GM12878 (cell line): ENCODE measurements at regions not wholly inside any gene's neighbourhood (a gene's known extent, or its start where the extent isn't known, plus 50 kb on each side); places are given as distances from the start of the nearest gene placed in this dataset.

Source experiments
- ATAC-seq: fragments of 200-7000 bp; cut with Tn5 transposase; 3 replicates; pipeline ENCODE4 v1.9.1; 2020; ENCODE audit warnings: mild to moderate bottlenecking, moderate library complexity
- BruUV-seq: library from RNA; stranded (reverse); fragments of 400-500 nt; replicated peaks from 2 replicates; lab custom pipeline; 2021; lab: Mats Ljungman, UMichigan
- CTCF ChIA-PET: fragments of 300-600 bp; sonication (Branson Sonifier 250); formaldehyde crosslinking; extraction: SDS; loops from one replicate; lab custom pipeline; 2021; ENCODE audit warnings: inconsistent platforms; lab: Yijun Ruan, JAX
- POLR2A ChIA-PET: fragments of 350-600 bp; formaldehyde crosslinking; extraction: SDS; loops from one replicate; lab custom pipeline; 2021; ENCODE audit warnings: inconsistent platforms; lab: Charles Lee
- RAD21 ChIA-PET: fragments of 300-600 bp; sonication (Branson Sonifier 250); formaldehyde crosslinking; loops from one replicate; lab custom pipeline; 2023; ENCODE audit warnings: antibody characterized with exemption; ENCODE audit not compliant: unreplicated experiment; lab: Charles Lee
- SMC1A ChIA-PET: fragments of 300-600 bp; sonication (Branson Sonifier 250); formaldehyde crosslinking; loops from one replicate; lab custom pipeline; 2023; ENCODE audit not compliant: unreplicated experiment, uncharacterized antibody; lab: Charles Lee
- DNase-seq: peaks from one replicate; pipeline ENCODE4 v3.0.0-alpha.2; 2011; ENCODE audit warnings: low read depth, low spot score
- FAIRE-seq: peaks from 3 replicates; lab custom pipeline; 2011; peaks lifted over from hg19 to GRCh38; lab: Jason Lieb, UNC
- H2AFZ ChIP-seq: 2 replicates; pipeline ENCODE4 v1.6.0; 2011; ENCODE audit warnings: low read depth, low read length, control low read depth; ENCODE audit not compliant: control insufficient read depth
- H3K27ac ChIP-seq: 2 replicates; pipeline ENCODE4 v1.5.1; 2011; ENCODE audit warnings: control low read depth; ENCODE audit not compliant: control insufficient read depth, insufficient read depth
- H3K27me3 ChIP-seq, 2 experiments: replicated peaks in 1 of 2; 2 replicates each; pipeline versions ENCODE4 v1.6.0 to v1.6.1; 2011; ENCODE audit warnings: low read length in 1 of 2; ENCODE audit not compliant: control insufficient read depth in 2 of 2, insufficient read depth in 2 of 2
- H3K36me3 ChIP-seq, 2 experiments: 2 replicates each; pipeline ENCODE4 v1.5.1; 2011; ENCODE audit warnings: low read length in 1 of 2; ENCODE audit not compliant: control insufficient read depth in 2 of 2, insufficient read depth in 2 of 2
- H3K4me1 ChIP-seq: 2 replicates; pipeline ENCODE4 v1.6.1; 2011; ENCODE audit warnings: mild to moderate bottlenecking, low read length, moderate library complexity, mixed read lengths; ENCODE audit not compliant: control insufficient read depth, insufficient read depth
- H3K4me2 ChIP-seq: 2 replicates; pipeline ENCODE4 v1.6.0; 2011; ENCODE audit warnings: control low read depth; ENCODE audit not compliant: control insufficient read depth, insufficient read depth
- H3K4me3 ChIP-seq: fragments of 200-600 bp; sonication (generic); 2 replicates; pipeline ENCODE4 v1.5.1; 2016
- H3K79me2 ChIP-seq: 2 replicates; pipeline ENCODE4 v1.6.0; 2011; ENCODE audit warnings: low read length; ENCODE audit not compliant: control insufficient read depth, insufficient read depth
- H3K9ac ChIP-seq: 2 replicates; pipeline ENCODE4 v1.8.0; 2011; ENCODE audit warnings: low read length, control low read depth, mixed read lengths; ENCODE audit not compliant: control insufficient read depth, insufficient read depth
- H3K9me3 ChIP-seq: replicated peaks from 3 replicates; pipeline ENCODE4 v1.5.1; 2011; ENCODE audit warnings: mild to moderate bottlenecking, low read length; ENCODE audit not compliant: control insufficient read depth, insufficient read depth
- H4K20me1 ChIP-seq: 2 replicates; pipeline ENCODE4 v1.6.0; 2011; ENCODE audit not compliant: control insufficient read depth, insufficient read depth
- MTA2 ChIP-seq: fragments of 450-650 bp; IDR thresholded peaks from 2 replicates; pipeline ENCODE4 v1.6.1; 2016; ENCODE audit warnings: low read depth, mild to moderate bottlenecking, moderate library complexity
- PKNOX1 ChIP-seq: fragments of 450-650 bp; IDR thresholded peaks from 2 replicates; pipeline ENCODE4 v1.6.1; 2016; ENCODE audit warnings: mild to moderate bottlenecking
- RELB ChIP-seq: fragments of 450-650 bp; IDR thresholded peaks from 2 replicates; pipeline ENCODE4 v1.6.1; 2017; ENCODE audit warnings: low read depth, mild to moderate bottlenecking, moderate library complexity
- SPI1 ChIP-seq: IDR thresholded peaks from 2 replicates; pipeline ENCODE4 v1.6.1; 2011; ENCODE audit warnings: low read depth, mild to moderate bottlenecking, low read length, moderate library complexity, borderline replicate concordance; ENCODE audit not compliant: insufficient read depth
- WRNIP1 ChIP-seq: IDR thresholded peaks from 2 replicates; pipeline ENCODE4 v1.6.1; 2011; ENCODE audit warnings: low read depth, low read length, improper control_type of control experiment, borderline replicate concordance
- WGBS: methylation state at CpG from one replicate; pipeline ENCODE4 v1.1.6; 2016; ENCODE audit warnings: low lambda C conversion rate; ENCODE audit not compliant: insufficient replicate concordance, insufficient coverage; ENCODE audit errors: missing lambda C conversion rate; 5-methylcytosine and 5-hydroxymethylcytosine counted together
- in situ Hi-C: fragments of 300-500 bp; cut with MboI; formaldehyde crosslinking; loops from 9 replicates; pipeline ENCODE4 v1.14.3; 2018; ENCODE audit warnings: mixed read lengths
- intact Hi-C: fragments of 100-400 bp; cut with micrococcal nuclease; formaldehyde crosslinking; loops from one replicate; pipeline ENCODE4 v1.14.2; 2022; ENCODE audit not compliant: unreplicated experiment

- in situ Hi-C loops: loop anchor here (5.0 to 25.0 kb wide), 2 partner anchors 124 to 176 kb away; no protein-coding TSS in a partner anchor
- ChIA-PET SMC1A (interaction anchor here (1.0 to 1.2 kb wide), 2 partner anchors 125 to 126 kb away, joined by 3 to 4 read pairs; no protein-coding TSS in a partner anchor), POLR2A (no interaction called here), CTCF (interaction anchor here (0.7 to 1.4 kb wide), 3 partner anchors 8 to 179 kb away, joined by 3 read pairs; no protein-coding TSS in a partner anchor), RAD21 (no interaction called here)
- peak; percentile 60; the same call in 1 of the 2 replicates for TF ChIP-seq SPI1
- no peak for TF ChIP-seq MTA2
- TF ChIP-seq RELB: no peak
- no peak for TF ChIP-seq WRNIP1
- no peaks in the 10 kb centered on the region for H3K4me1 ChIP-seq
- no peak overlapping the region for H3K4me3 ChIP-seq
- no peaks in the 10 kb centered on the region for H4K20me1 ChIP-seq
- no peak overlapping the region for H3K9ac ChIP-seq
- no peak overlapping the region for H3K4me2 ChIP-seq
- DNase-seq (no peak), ATAC-seq (peak; percentile 31; the same call in 1 of the 3 replicates), FAIRE-seq (no peak)
- intact Hi-C loops: loop anchor here (5.0 kb wide), 1 partner anchor 466 kb away; no protein-coding TSS in a partner anchor
- H3K36me3 ChIP-seq: no peaks in the 10 kb centered on the region
- H3K27me3 ChIP-seq: peaks cover 0 to 3% of the 10 kb centered on the region in 2 experiments; a peak in 1 of 4 replicates
- 58% methylated on average over 6 of the region's 6 CpGs for WGBS
- H3K79me2 ChIP-seq: no peaks in the 10 kb centered on the region
- H2AFZ ChIP-seq: no peak overlapping the region
- no peak overlapping the region for H3K27ac ChIP-seq
- no peaks in the 10 kb centered on the region for H3K9me3 ChIP-seq
- no TSS peak for BruUV-seq
Observed at GRCh38 chr7:25386311-25386744, 158.0 kb upstream of the NPVF start.

- Histone ChIP-seq H3K27ac (no peak overlapping the region), H3K9ac (no peak overlapping the region), H4K20me1 (no peaks in the 10 kb centered on the region), H3K4me3 (no peak overlapping the region), H3K36me3 (no peaks in the 10 kb centered on the region), H3K4me1 (no peaks in the 10 kb centered on the region), H2AFZ (no peak overlapping the region)
- FAIRE-seq: no peak
- 0% methylated on average over 2 of the region's 2 CpGs for WGBS
- no peak for ATAC-seq
- CTCF ChIA-PET: interaction anchor here (1.3 to 3.5 kb wide), 2 partner anchors 130 to 178 kb away, joined by 3 to 18 read pairs; no protein-coding TSS in a partner anchor
- DNase-seq: no peak
- SMC1A ChIA-PET: interaction anchor here (0.6 to 0.7 kb wide), 2 partner anchors 112 to 128 kb away, joined by 3 to 4 read pairs; no protein-coding TSS in a partner anchor
- TF ChIP-seq PKNOX1: no peak
- TF ChIP-seq, all 136 proteins: peak for 0
- ChIA-PET RAD21 (no interaction called here), POLR2A (no interaction called here)
- BruUV-seq: no TSS peak
- Histone ChIP-seq H3K4me2 (no peak overlapping the region), H3K9me3 (no peaks in the 10 kb centered on the region), H3K79me2 (no peaks in the 10 kb centered on the region), H3K27me3 (peaks cover 0 to 3% of the 10 kb centered on the region in 2 experiments; a peak in 2 of 4 replicates)
- in situ Hi-C loops (loop anchor here (5.0 to 25.0 kb wide), 2 partner anchors 126 to 174 kb away; no protein-coding TSS in a partner anchor), intact Hi-C loops (loop anchor here (1.0 to 5.0 kb wide), 2 partner anchors 129 to 464 kb away; no protein-coding TSS in a partner anchor)
Observed at GRCh38 chr7:25388681-25389080, 160.4 kb upstream of the NPVF start.
